GM18868 (cell line): ENCODE measurements at regions not wholly inside any gene's neighbourhood (a gene's known extent, or its start where the extent isn't known, plus 50 kb on each side); places are given as distances from the start of the nearest gene placed in this dataset.
A peak's percentile ranks its signal among the peaks of the same experiment; 100 is the strongest.

Experiments used
- ATAC-seq: cut with Tn5 transposase; IDR thresholded peaks from one replicate; pipeline ENCODE4 v1.9.1; 2021; ENCODE audit warnings: mild to moderate bottlenecking, moderate library complexity; ENCODE audit not compliant: unreplicated experiment

DNA sequence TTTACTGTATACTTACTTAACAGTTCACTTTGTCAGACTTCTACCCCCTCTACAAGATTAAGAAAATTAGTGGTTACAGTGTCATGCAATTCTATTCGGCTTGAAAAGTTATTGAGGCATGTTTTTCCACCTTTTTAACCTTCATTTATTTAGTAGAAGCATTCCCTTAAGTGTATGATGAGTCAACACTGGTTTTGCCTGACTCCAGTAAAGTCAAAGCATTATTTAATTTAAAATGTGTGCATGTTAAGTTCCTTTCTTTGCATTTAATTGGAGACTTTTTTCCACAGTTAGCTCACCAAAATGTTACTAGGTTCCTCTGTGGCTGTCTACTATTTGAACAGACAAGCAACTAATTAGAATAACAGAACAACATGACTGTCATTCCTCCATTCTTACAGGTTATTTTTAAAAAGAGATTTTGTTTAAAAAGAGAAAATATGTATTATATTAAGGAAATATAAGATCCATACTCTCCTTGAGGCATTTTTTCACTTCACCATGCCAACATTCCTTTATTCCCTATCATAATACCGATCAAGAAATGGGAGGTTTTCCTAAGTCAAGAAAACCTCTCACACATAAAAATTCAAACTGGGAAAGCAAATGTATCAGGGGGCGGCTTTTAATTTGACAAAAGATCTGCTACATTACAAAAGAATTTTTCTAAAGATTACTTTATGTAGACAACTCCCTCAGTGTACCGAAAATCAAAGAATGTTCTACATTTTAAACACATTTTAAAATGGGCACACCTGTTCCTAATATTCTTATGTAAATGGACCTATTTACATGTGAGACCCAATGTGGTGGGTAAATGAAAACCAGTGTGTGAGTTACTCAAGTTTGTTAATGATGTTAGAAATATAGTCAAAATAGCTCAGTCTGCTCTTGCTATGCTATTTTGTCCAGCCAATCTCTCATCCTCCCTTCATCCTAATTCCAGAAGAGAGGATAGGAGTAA lies 361.2 kb downstream of the UTRN start:
- no peak for ATAC-seq

DNA sequence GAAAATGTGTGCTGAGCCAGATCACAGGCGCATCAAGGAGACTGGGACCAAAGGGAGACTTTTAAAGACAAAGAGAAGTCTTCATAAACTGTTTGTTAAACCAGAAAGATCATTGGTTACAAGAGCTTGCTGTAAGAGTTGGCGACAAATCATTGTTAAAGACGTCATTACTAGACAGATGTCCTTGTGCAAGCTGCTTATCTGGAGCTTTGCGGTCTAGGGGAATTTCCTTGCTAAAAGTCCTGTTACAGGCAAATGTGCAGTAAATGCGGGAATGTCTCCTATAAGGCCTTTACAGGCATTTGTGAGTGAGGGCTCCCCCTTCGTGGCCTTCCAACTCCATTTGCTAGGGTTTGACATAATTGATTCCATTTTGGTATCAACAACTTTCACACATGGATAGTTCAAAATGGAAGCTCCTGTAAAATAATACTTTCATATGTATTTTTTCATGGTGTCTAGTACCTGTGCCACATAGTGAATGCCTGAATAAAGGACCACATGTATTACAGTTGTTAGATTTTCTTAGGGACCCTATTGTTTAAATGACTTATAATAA lies 362.4 kb downstream of the UTRN start:
- no peak for ATAC-seq

DNA sequence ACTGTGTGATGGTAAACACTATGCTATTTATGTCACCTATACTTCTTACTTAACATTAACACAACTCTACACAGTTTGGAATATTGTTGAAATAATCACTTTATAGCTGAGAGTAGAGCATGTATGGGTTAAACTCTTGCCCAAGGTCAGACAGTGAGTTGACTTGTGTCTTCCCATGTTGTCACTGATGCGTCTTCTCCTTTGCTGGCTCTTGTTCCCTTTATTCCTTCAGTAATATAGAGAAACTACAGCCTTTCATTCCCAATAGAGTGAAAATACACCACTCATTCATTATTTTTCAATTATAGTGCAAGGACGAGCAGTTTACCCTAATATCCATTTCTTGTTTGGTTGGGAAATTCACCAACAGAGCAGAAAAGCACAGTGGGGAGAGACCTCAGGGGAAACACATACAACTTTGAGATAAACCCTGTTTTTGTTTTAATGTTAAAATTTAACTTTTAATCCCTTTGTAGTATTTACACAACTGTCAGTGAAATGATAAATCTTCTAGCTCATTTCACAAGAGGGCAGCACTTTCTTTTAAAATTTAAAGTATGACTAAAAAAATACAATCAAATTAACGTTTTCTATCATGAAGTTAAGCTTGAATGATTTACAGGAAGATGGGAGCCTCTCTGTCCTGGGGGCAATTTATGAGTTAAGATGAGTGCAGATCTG lies 363.0 kb downstream of the UTRN start:
- no peak for ATAC-seq

DNA sequence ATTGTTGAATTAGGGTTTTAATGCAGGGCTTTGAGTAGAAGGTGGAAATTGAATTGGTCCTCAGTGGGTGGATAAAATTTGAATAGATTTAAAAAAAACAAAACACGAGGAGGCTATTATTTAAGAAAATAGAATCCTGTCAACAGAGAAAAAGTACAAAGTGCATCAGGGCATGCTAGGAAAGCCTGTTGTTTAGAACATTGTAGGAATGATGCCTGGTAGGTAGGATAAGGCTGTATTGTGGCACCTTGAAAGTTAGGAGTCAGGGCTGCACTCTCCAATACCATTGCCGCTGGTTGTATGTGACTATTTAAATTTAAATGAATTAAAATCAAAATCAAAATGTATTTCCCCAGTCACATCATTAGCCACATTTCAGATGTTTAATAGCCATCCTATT lies 363.9 kb downstream of the UTRN start:
- no peak for ATAC-seq

DNA sequence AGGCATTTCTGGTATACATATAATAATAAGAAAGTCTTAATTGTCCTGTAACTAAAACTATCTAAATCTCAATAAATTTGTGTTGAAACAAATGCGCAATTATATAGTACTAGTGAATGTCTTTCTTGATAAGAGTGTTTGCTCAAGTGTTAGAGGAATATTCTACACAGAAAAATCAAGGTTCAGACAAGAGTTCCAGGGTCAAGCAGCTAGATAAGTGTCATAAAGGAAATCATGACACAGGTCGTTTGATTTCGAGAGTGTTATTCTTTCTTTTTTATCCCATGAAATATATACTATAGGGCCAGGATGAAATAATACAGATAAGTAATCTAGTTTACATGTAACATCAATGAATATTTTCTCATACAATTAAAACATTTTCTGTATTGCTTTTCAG lies 366.1 kb downstream of the UTRN start:
- ATAC-seq = no peak

DNA sequence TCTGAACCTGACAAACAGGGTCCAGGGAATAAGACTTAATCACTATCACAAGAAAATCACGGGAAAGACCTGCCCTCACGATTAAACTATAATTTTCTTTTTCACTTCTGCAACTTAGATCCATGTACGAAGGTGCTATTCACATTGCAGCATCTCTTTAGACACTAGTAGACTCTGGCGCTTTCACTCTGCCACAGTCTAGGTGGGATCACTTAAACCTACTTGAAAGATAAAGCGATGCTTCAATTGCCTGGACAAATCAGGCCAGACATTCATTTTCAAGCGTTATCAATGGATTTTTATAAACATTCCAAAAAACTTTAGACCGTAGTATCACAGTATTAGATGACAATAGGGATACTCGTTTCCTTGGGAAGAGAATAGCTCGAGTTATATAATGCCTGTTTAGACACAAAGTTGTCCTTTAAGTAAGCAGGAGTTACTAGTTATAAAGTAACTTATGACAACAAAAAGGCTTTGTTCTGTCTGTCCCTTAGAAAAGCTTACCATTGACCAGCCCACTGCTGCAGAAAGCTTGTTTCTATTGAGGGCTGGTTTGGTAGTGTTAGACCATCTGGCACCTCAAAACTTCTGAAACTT lies 367.3 kb downstream of the UTRN start:
- ATAC-seq = no peak

DNA sequence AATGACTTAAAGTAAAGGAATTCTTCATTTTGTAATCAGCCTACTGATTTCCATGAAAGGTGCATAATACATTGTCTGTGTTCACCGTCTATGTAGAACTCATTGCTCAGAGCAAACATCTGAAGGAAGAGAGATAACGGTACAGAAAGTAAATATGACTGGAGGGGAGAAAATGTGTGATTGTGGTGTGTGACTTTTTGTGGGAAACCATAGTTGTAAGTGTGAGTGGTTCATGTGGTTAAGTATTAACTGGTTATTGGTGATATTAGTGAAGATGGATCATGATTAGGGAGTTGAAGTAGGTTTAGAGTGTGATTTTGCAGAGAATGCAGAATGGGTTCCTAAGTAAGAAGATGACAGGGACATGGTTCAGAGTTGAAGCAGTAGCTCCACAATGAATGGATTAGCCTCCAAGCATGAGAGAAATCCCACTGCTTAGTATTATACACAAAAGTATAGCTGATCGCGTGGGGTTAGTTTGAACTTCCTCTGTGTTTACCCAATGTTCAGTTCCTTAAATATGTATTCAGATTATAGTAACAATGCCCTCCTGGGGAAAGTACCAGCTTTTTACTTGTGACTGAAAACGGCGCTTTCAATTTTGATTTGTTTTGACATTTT lies 368.9 kb downstream of the UTRN start:
- ATAC-seq = peak; percentile 98

DNA sequence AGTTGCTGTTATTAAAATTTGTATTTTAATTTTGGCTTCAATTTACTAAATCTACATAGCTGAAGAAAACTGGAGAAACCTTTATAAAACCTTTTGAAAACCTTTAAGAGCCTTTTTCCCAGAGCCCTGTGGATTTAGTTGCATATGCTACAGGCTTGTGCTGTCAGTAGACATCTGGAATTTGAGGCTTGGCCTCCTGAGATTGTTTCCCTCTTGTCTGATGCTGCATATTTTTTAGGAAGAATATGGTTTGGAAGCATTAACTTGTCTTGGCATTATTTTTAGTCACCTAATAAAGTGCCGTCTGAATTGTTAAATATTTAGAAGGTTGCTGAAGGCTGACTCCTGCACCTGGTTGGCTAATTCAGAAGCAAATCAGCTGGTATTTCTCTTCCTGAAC lies 369.4 kb downstream of the UTRN start:
- peak; percentile 9 for ATAC-seq

DNA sequence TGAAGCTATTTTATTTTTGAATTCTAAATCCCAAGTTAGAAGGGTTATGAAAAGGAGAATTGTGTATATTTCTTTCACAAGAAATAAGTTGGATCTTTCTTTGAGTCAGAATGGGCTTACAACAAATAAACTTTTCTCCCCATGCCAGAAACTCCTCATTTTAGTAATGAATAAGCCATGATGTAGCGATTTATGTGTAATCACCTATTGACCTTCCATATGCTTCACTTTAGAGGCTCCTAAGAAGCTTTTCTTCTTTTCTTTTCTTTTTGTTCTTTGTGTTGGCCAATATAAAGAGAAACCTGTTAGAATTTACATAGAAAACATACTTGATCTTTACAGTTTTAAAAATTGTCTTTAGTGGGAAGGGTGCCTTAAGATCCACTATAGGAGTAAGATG lies 370.2 kb downstream of the UTRN start:
- ATAC-seq = no peak

DNA sequence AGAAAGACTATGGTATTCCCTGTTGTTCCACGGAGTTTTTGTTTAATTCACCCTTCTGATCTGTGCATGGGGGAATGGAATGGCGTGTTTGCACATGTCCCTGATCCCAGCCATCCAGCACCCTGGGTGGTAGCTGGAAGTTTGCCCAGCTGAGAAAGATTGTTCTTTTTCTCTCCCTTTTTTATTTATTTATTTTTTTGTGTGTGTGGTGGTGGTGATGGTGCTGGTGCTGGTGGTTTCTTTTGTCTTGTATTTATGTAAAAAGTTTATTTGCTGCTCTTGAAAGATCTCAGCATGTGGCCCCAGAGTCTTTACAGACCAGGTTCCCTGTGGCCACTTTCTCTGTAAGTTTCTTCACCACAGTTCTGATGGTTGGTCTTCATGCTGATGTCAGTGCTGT lies 372.6 kb downstream of the UTRN start:
- no peak for ATAC-seq

DNA sequence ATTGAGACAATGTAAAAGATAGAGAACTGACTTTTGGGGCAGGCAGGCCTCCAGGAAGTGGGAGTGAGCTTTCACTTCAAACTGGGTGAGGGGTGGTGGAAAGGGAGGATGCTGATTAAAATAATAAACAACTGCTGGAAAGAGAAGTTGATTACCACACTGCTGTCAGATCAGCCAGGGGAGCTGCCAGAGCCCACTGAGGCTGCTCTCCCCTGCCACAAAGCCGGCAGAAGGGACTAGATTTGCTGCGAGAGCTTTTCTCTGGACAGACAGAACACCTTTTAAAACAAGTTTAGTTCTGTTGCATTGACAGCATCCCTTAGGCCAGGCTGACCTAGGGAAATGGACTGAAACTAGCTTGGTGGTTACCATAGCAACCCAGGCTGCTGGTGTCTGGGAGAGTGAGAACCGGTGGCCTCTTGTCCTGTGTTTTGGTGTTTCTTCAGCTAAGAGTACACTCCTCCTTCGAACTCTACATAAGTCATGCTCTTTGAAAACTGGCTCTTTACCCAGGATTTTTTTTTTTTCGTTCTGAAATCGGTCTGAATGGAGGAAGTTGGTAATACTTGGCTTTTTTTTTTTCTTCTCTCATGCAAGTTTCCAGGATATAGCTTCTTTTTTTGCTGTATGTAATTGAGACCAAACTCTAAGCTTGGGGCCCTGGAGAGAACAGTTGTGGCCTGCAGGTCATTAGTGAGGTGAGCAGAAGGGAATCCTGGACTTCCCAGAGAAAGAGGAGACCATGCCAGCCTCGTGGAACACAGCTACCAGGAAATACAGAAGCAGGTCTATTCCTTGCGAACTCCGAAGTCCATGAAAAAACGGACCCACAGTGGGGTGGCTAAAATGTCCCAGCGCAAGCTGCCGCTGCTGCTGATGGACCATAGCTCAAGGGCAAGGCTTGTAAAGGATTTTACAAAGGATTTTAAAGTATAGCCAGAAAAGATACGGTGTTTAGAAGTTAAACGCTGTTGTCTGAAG lies 374.4 kb downstream of the UTRN start:
- ATAC-seq = peak; percentile 73

DNA sequence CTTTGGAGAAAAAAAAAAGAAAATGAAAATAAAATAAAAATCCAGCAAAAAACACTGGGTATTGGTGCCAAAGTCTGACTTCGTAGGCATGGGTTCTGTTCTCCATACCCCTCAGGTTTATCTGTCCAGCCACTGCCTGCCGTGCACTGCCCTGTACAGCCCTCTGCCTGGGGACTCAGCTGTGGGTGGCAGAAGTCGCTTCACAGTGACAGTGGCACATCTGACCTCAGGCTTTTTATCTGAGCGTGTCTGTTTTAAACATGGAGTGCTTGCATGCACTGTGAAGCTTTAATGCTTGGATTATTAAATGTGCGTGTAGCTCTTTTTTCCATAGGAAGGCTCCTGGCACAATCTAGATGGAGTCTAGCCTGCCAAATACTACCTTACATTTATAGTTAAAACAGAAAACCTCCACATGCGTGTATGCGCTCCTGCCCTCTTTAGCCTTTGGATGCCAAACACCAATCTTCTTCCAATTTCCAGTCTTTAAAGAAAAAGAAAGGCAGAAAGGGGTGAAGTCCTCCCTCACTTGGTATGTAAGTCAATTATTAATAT lies 375.5 kb downstream of the UTRN start:
- no peak for ATAC-seq

DNA sequence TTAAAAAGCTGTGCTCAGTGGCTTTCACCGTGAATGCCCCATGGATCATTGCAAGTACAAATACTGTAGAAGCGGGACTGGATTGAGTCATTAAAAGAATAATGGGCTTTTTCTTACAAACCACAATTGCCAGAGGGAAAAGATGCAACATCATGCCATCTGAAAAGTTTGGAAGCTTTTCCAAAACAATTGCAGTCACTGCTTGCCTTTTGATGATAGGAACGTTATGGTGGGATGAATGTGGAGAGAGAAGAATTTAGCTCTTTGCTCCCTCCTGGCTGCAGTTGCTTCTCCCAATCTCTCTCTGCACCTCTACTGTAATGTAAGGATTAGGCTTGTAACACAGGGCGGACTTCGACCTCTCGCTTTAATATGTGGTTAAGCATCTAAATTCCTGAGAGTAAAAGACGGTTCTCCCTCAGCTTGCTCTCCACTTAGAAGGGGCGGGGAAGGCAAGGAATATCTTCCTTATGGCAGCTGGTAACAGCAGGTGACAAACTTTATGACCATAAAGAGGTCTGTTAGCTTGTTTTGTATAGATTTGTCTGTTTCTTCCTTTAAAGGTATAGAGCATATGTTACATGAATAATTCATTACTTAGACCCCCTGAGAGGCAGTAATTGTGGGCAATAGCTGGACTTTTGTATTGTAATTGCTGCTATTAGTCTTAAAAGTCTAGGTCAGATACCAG lies 376.1 kb downstream of the UTRN start:
- no peak for ATAC-seq

DNA sequence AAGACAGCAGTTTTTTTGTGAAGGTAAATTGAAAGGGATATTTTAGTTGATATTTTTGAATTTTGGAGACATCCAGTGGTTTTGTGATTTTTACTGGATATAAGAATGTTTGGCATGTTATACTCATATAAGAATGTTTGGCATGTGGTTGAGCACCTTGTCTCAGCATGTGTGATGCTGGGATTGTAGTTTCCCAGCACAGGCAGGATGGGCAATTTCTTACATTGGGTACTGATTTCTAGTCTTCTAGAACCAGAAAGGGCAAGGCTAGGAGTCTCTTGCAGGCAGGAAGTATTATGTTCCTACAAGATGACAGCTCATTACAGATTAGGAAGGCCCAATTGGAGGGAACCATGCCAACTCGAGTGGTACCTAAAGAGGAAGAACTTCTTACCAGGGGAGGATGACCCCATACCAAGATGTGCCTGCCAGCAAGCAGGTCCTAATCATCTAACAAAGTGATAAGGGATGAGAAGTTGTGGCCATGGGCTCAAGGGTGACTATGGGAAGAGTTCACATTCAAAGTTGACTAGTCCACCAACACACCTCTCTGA lies 377.8 kb downstream of the UTRN start:
- no peak for ATAC-seq

DNA sequence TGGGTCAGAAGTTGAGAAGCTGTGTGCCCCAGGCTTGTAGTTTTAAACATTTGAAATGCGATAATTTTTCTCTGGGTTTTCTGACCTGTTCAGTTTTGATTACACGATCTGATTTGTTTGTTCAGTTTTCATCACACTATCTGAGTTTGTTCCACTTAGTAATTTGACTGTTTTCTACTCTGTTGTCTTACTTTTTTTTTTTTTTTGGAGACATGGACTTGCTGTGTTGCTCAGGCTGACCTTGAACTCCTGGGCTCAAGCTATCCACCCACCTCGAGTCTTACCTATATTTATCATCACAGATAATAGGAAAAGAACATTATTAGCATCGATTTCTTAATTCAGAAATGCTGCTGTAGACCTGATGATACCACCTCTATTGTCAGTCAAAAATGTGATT lies 379.1 kb downstream of the UTRN start:
- no peak for ATAC-seq

DNA sequence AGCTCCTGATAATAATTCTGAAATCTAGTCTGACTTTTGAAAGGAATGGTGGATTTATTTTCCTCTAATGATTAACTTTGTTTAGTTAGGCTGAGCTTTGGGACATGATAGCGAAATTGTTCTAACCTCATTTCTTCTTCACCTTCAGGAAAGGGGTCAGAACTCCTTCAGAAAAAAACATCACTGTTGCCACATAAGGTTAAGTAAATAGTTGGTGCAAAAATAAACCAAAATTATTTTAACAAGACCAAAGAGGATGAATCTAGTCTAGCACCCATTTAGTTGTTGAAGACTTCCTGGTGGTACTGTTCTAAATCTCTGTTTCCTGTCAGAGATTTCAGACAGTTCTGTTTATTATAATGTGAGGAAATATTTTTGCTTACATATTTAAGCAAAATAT lies 379.8 kb downstream of the UTRN start:
- ATAC-seq = no peak

DNA sequence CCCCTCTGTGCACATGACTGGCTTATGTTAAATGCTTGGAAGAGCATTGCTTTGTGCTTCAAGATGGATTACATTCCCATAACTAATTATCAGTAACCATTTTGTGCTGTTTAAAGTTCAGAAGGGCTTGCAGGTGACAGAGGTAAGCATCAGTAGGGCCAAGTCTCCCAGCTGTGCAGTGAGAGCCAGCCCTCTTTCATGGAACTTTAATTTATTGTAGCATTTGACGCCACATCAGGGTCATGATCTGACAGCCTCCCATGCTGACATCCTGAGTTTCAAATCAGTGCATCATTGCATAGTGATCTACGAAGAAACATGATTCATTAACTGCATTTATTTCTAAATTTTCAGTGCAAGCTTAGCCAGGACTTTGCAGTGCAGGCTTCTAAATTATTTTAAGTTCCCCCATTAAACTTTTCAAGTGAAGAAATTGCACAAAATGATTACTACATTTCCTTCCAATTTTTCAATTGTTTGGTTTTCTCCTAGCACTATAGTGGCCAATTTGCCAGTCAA lies 380.9 kb downstream of the UTRN start:
- ATAC-seq = no peak

DNA sequence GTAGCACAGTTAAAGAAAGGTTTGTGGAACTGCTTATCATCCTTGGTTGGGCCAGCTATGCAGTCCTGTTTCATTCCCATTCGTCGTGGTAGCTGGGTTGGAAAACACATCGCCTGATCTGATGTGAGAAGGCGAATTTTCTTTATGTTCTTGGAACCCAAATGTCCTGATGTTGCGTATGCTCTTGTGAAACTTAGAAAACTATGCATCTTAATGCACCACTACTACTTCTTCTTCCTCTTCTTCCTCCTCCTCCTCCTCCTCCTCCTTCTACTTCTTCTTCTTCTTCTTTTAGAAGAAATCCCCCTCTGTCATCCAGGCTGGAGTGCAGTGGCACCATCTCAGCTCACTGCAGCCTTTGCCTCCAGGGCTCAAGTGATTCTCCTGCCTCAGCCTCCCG lies 381.6 kb downstream of the UTRN start:
- no peak for ATAC-seq
